Gastroesophageal sphincter (tissue), 3 donors: ENCODE measurements at regions not wholly inside any gene's neighbourhood (a gene's known extent, or its start where the extent isn't known, plus 50 kb on each side); places are given as distances from the start of the nearest gene placed in this dataset.

Experiments
- CTCF ChIP-seq, 4 experiments: fragments of 200-600 bp in 2 of 4; fragments of 450-650 bp in 2 of 4; sonication (generic) in 1 of 4; IDR thresholded peaks; one replicate each; pipeline ENCODE4 v1.5.1; 2017 to 2019; ENCODE audit warnings: antibody characterized with exemption in 4 of 4, mild to moderate bottlenecking in 2 of 4, moderate library complexity in 2 of 4
- POLR2AphosphoS5 ChIP-seq: sonication (generic); formaldehyde crosslinking; IDR thresholded peaks from one replicate; pipeline ENCODE4 v1.6.1; 2017; ENCODE audit warnings: antibody characterized with exemption

GRCh38 chr4:13268165-13268564 is 216.0 kb downstream of the RAB28 start:
- no peak for TF ChIP-seq CTCF (IDR thresholded peaks at IDR 0.05)
- TF ChIP-seq POLR2AphosphoS5 = no peak
